Caco-2 (cell line): ENCODE measurements at regions not wholly inside any gene's neighbourhood (a gene's known extent, or its start where the extent isn't known, plus 50 kb on each side); places are given as distances from the start of the nearest gene placed in this dataset.

Experiments used
- BruUV-seq: library from RNA; stranded (reverse); fragments of 400-500 nt; replicated peaks from 2 replicates; lab custom pipeline; 2021; lab: Mats Ljungman, UMichigan
- CTCF ChIA-PET: fragments of 300-600 bp; sonication (Branson Sonifier 250); formaldehyde crosslinking; loops from one replicate; lab custom pipeline; 2022; ENCODE audit warnings: antibody characterized with exemption; lab: Charles Lee
- POLR2A ChIA-PET: fragments of 300-600 bp; sonication (Branson Sonifier 250); formaldehyde crosslinking; loops from one replicate; lab custom pipeline; 2022; ENCODE audit warnings: antibody characterized with exemption; lab: Charles Lee
- DNase-seq, 2 experiments: peaks; one replicate each; pipeline versions ENCODE4 v3.0.0 to v3.0.0-alpha.2; 2020 to 2022
- H3K27me3 ChIP-seq: replicated peaks from 2 replicates; pipeline ENCODE4 v1.6.0; 2011; ENCODE audit warnings: low read length; ENCODE audit not compliant: control insufficient read depth, insufficient read depth
- H3K36me3 ChIP-seq: 2 replicates; pipeline ENCODE4 v1.5.1; 2011; ENCODE audit warnings: low read length; ENCODE audit not compliant: control insufficient read depth, insufficient read depth
- H3K4me1 ChIP-seq: fragments of 250-450 bp; sonication (Bioruptor Pico); 2 replicates; pipeline ENCODE4 v1.5.1; 2020; ENCODE audit warnings: mild to moderate bottlenecking
- H3K4me3 ChIP-seq: 2 replicates; pipeline ENCODE4 v1.5.1; 2011; ENCODE audit warnings: low read depth, mild to moderate bottlenecking, control low read depth, low read length
- H3K9me3 ChIP-seq: fragments of 250-450 bp; sonication (Bioruptor Pico); 2 replicates; pipeline ENCODE4 v1.5.1; 2020; ENCODE audit warnings: mild to moderate bottlenecking, moderate library complexity
- H3K27ac Mint-ChIP-seq: one replicate; pipeline ENCODE4 v1.8.0; 2022; ENCODE audit warnings: mixed read lengths; ENCODE audit not compliant: unreplicated experiment
- H3K27me3 Mint-ChIP-seq: one replicate; pipeline ENCODE4 v1.8.0; 2022; ENCODE audit warnings: mixed read lengths; ENCODE audit not compliant: insufficient read depth, unreplicated experiment
- H3K36me3 Mint-ChIP-seq: one replicate; pipeline ENCODE4 v1.8.0; 2022; ENCODE audit warnings: mild to moderate bottlenecking, mixed read lengths; ENCODE audit not compliant: insufficient read depth, unreplicated experiment
- H3K4me1 Mint-ChIP-seq: one replicate; pipeline ENCODE4 v1.8.0; 2022; ENCODE audit warnings: low read depth, mixed read lengths; ENCODE audit not compliant: unreplicated experiment
- H3K4me3 Mint-ChIP-seq: one replicate; pipeline ENCODE4 v1.8.0; 2022; ENCODE audit warnings: mild to moderate bottlenecking, moderate library complexity, mixed read lengths; ENCODE audit not compliant: unreplicated experiment
- H3K9me3 Mint-ChIP-seq: one replicate; pipeline ENCODE4 v1.8.0; 2022; ENCODE audit warnings: mixed read lengths; ENCODE audit not compliant: unreplicated experiment
- CTCF ChIP-seq, 2 experiments: fragments of 200-600 bp in 1 of 2; IDR thresholded peaks; 1 replicate in 1 of 2; 2 replicates in 1 of 2; pipeline versions ENCODE4 v1.5.1 to v1.8.0; 2011 to 2022; ENCODE audit warnings: antibody characterized with exemption in 1 of 2, control low read depth in 1 of 2, inconsistent platforms in 1 of 2, low read depth in 1 of 2, low read length in 1 of 2, mild to moderate bottlenecking in 1 of 2, moderate library complexity in 1 of 2; ENCODE audit not compliant: insufficient read depth in 1 of 2, severe bottlenecking in 1 of 2, unreplicated experiment in 1 of 2
- intact Hi-C: fragments of 100-400 bp; cut with micrococcal nuclease; formaldehyde crosslinking; loops from one replicate; pipeline ENCODE4 v1.10.0; 2022; ENCODE audit not compliant: unreplicated experiment

GRCh38 chr10:20677340-20677739 lies 219.8 kb downstream of the NEBL start:
- H3K27me3 ChIP-seq, result no peaks in the 10 kb centered on the region
- peaks cover 11% of the 10 kb centered on the region for H3K27me3 Mint-ChIP-seq
- DNase-seq, result no peak
- TF ChIP-seq CTCF (IDR thresholded peaks at IDR 0.05; ENCODE audit: insufficient read depth in 1 of 2, low read depth in 1 of 2, low read length in 1 of 2, severe bottlenecking in 1 of 2, unreplicated experiment in 1 of 2), result no peak
- no peak overlapping the region for H3K4me3 ChIP-seq
- H3K9me3 ChIP-seq, result peaks cover 5% of the 10 kb centered on the region; the same call in 1 of the 2 replicates
- H3K4me1 Mint-ChIP-seq, result no peaks in the 10 kb centered on the region
- ChIA-PET CTCF (no interaction called here), POLR2A (no interaction called here)
- H3K4me1 ChIP-seq, result no peaks in the 10 kb centered on the region
- intact Hi-C loops, result no loop called here
- no peaks in the 10 kb centered on the region for H3K36me3 ChIP-seq
- no peak overlapping the region for H3K4me3 Mint-ChIP-seq
- H3K9me3 Mint-ChIP-seq, result no peaks in the 10 kb centered on the region
- BruUV-seq, result no TSS peak
- H3K27ac Mint-ChIP-seq, result no peak overlapping the region
- no peaks in the 10 kb centered on the region for H3K36me3 Mint-ChIP-seq

- intact Hi-C loops, result no loop called here
- POLR2A ChIA-PET, result no interaction called here
- DNase-seq, result no peak
- H3K27ac Mint-ChIP-seq, result no peak overlapping the region
- peaks cover 18% of the 10 kb centered on the region for H3K27me3 Mint-ChIP-seq
- H3K4me3 Mint-ChIP-seq, result no peak overlapping the region
- no peaks in the 10 kb centered on the region for H3K36me3 Mint-ChIP-seq
- H3K9me3 ChIP-seq, result no peaks in the 10 kb centered on the region
- no peak overlapping the region for H3K4me3 ChIP-seq
- no peaks in the 10 kb centered on the region for H3K9me3 Mint-ChIP-seq
- no peaks in the 10 kb centered on the region for H3K36me3 ChIP-seq
- BruUV-seq, result no TSS peak
- no peak for TF ChIP-seq CTCF (IDR thresholded peaks at IDR 0.05; ENCODE audit: insufficient read depth in 1 of 2, low read depth in 1 of 2, low read length in 1 of 2, severe bottlenecking in 1 of 2, unreplicated experiment in 1 of 2)
- no peaks in the 10 kb centered on the region for H3K4me1 ChIP-seq
- CTCF ChIA-PET, result no interaction called here
- no peaks in the 10 kb centered on the region for H3K27me3 ChIP-seq
- no peaks in the 10 kb centered on the region for H3K4me1 Mint-ChIP-seq
These were observed 222.2 kb downstream of the NEBL start for GRCh38 chr10:20674926-20675325.

- CTCF ChIA-PET, result no interaction called here
- no TSS peak for BruUV-seq
- peaks cover 20% of the 10 kb centered on the region for H3K27me3 Mint-ChIP-seq
- no peaks in the 10 kb centered on the region for H3K9me3 ChIP-seq
- H3K27me3 ChIP-seq, result no peaks in the 10 kb centered on the region
- no peak for DNase-seq
- intact Hi-C loops, result no loop called here
- no peak overlapping the region for H3K27ac Mint-ChIP-seq
- POLR2A ChIA-PET, result no interaction called here
- no peaks in the 10 kb centered on the region for H3K36me3 ChIP-seq
- no peak overlapping the region for H3K4me3 Mint-ChIP-seq
- no peaks in the 10 kb centered on the region for H3K9me3 Mint-ChIP-seq
- no peaks in the 10 kb centered on the region for H3K36me3 Mint-ChIP-seq
- TF ChIP-seq CTCF (IDR thresholded peaks at IDR 0.05; ENCODE audit: insufficient read depth in 1 of 2, low read depth in 1 of 2, low read length in 1 of 2, severe bottlenecking in 1 of 2, unreplicated experiment in 1 of 2), result no peak
- H3K4me1 ChIP-seq, result no peaks in the 10 kb centered on the region
- no peak overlapping the region for H3K4me3 ChIP-seq
- no peaks in the 10 kb centered on the region for H3K4me1 Mint-ChIP-seq
These were observed 223.9 kb downstream of the NEBL start for GRCh38 chr10:20673175-20673574.
